ENCODE measurements at regions not wholly inside any gene's neighbourhood (a gene's known extent, or its start where the extent isn't known, plus 50 kb on each side); places are given as distances from the start of the nearest gene placed in this dataset.

- ATAC-seq (ENCODE audit: low read depth) (no peak), DNase-seq (no peak)
- Mint-ChIP-seq H3K9me3 (no peaks in the 10 kb centered on the region), H3K27ac (no peak overlapping the region), H3K36me3 (ENCODE audit: low read depth) (no peaks in the 10 kb centered on the region), H3K4me1 (no peaks in the 10 kb centered on the region), H3K4me3 (no peak overlapping the region), H3K27me3 (peaks cover 37% of the 10 kb centered on the region)
- intact Hi-C loops (cut with micrococcal nuclease) = no loop called here
- no peak for TF ChIP-seq CTCF (IDR thresholded peaks at IDR 0.05)
- POLR2A ChIA-PET = no interaction called here
- CTCF ChIA-PET = no interaction called here
These were observed 267.7 kb upstream of the NFE2L3 start for GRCh38 chr7:25884265-25884828.

- CTCF ChIA-PET = no interaction called here
These were observed 266.9 kb upstream of the NFE2L3 start for GRCh38 chr7:25885057-25885576.

GRCh38 chr7:25886387-25887240, 265.4 kb upstream of the NFE2L3 start:
- no peak for TF ChIP-seq CTCF (IDR thresholded peaks at IDR 0.05)
- Mint-ChIP-seq H3K27ac (no peak overlapping the region), H3K4me1 (no peaks in the 10 kb centered on the region), H3K27me3 (peaks cover 44% of the 10 kb centered on the region), H3K9me3 (no peaks in the 10 kb centered on the region), H3K4me3 (no peak overlapping the region), H3K36me3 (ENCODE audit: low read depth) (no peaks in the 10 kb centered on the region)
- POLR2A ChIA-PET = no interaction called here
- intact Hi-C loops (cut with micrococcal nuclease) = no loop called here
- DNase-seq = no peak
- CTCF ChIA-PET = no interaction called here
- ATAC-seq (ENCODE audit: low read depth) = no peak

More at GRCh38 chr7:25885057-25885576, 266.9 kb upstream of the NFE2L3 start:
- Mint-ChIP-seq H3K27ac (no peak overlapping the region), H3K4me1 (no peaks in the 10 kb centered on the region), H3K27me3 (peaks cover 40% of the 10 kb centered on the region), H3K36me3 (ENCODE audit: low read depth) (no peaks in the 10 kb centered on the region), H3K9me3 (no peaks in the 10 kb centered on the region), H3K4me3 (no peak overlapping the region)
- POLR2A ChIA-PET = no interaction called here
- no peak for TF ChIP-seq CTCF (IDR thresholded peaks at IDR 0.05)
- DNase-seq (no peak), ATAC-seq (ENCODE audit: low read depth) (no peak)
- intact Hi-C loops (cut with micrococcal nuclease) = no loop called here

- Mint-ChIP-seq H3K27me3 (peaks cover 46% of the 10 kb centered on the region), H3K36me3 (ENCODE audit: low read depth) (no peaks in the 10 kb centered on the region), H3K27ac (no peak overlapping the region), H3K9me3 (no peaks in the 10 kb centered on the region), H3K4me1 (no peaks in the 10 kb centered on the region), H3K4me3 (no peak overlapping the region)
- POLR2A ChIA-PET = no interaction called here
- CTCF ChIA-PET = no interaction called here
- intact Hi-C loops (cut with micrococcal nuclease) = no loop called here
- DNase-seq (no peak), ATAC-seq (ENCODE audit: low read depth) (no peak)
- no peak for TF ChIP-seq CTCF (IDR thresholded peaks at IDR 0.05)
These were observed 264.7 kb upstream of the NFE2L3 start for GRCh38 chr7:25887266-25887665.

- H3K27ac Mint-ChIP-seq = no peak overlapping the region
- ChIA-PET CTCF (no interaction called here), POLR2A (no interaction called here)
- peaks cover 43% of the 10 kb centered on the region for H3K27me3 Mint-ChIP-seq
- H3K36me3 Mint-ChIP-seq (ENCODE audit: low read depth) = no peaks in the 10 kb centered on the region
- DNase-seq (no peak), ATAC-seq (ENCODE audit: low read depth) (no peak)
- H3K4me1 Mint-ChIP-seq = peaks cover 3% of the 10 kb centered on the region
- H3K9me3 Mint-ChIP-seq = no peaks in the 10 kb centered on the region
- no peak for TF ChIP-seq CTCF (IDR thresholded peaks at IDR 0.05)
- H3K4me3 Mint-ChIP-seq = no peak overlapping the region
- intact Hi-C loops (cut with micrococcal nuclease) = no loop called here
These were observed 264.0 kb upstream of the NFE2L3 start for GRCh38 chr7:25887795-25888559.
